ENCODE measurements at regions not wholly inside any gene's neighbourhood (a gene's known extent, or its start where the extent isn't known, plus 50 kb on each side); places are given as distances from the start of the nearest gene placed in this dataset.

DNA sequence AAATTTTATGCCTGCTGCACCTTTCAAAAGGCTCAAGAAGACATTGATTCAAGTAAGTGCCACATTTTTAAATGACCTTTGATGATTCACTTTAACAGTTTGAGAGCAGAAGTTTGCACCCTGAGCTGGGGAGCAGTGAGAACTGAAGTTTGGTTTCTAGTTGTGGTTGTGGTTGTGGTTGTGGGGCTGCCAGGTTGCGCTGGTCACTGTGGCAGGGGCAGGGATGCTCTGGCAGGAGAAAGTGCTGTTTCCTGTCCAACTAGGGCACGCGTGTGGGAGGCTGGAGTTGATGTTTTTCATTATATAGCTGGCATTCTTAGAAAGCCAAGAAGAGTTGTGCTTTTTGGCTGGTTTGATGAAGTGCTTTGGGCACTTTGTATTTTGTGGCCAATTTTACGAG is 339.7 kb upstream of the NR2F2 start:
- no peak for TF ChIP-seq BACH2 (CRISPR knock-in tag; IDR thresholded peaks at IDR 0.05; ENCODE audit: borderline replicate concordance)
- TF ChIP-seq ZFP30 (CRISPR knock-in tag; IDR thresholded peaks at IDR 0.05) = no peak
- TF ChIP-seq RARB (CRISPR knock-in tag; IDR thresholded peaks at IDR 0.05) = no peak
- TF ChIP-seq TCF4 (CRISPR knock-in tag; IDR thresholded peaks at IDR 0.05; ENCODE audit: borderline replicate concordance) = no peak
- TF ChIP-seq SNAI2 (CRISPR knock-in tag; IDR thresholded peaks at IDR 0.05) = no peak
- TF ChIP-seq ZFP3 (CRISPR knock-in tag; IDR thresholded peaks at IDR 0.05) = no peak
- TF ChIP-seq CSDC2 (CRISPR knock-in tag; IDR thresholded peaks at IDR 0.05) = no peak
- TF ChIP-seq, protein P1, sequence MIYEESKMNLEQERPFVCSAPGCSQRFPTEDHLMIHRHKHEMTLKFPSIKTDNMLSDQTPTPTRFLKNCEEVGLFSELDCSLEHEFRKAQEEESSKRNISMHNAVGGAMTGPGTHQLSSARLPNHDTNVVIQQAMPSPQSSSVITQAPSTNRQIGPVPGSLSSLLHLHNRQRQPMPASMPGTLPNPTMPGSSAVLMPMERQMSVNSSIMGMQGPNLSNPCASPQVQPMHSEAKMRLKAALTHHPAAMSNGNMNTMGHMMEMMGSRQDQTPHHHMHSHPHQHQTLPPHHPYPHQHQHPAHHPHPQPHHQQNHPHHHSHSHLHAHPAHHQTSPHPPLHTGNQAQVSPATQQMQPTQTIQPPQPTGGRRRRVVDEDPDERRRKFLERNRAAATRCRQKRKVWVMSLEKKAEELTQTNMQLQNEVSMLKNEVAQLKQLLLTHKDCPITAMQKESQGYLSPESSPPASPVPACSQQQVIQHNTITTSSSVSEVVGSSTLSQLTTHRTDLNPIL (CRISPR knock-in tag; IDR thresholded peaks at IDR 0.05; ENCODE audit: low read depth) = no peak
- TF ChIP-seq OSR1 (CRISPR knock-in tag; IDR thresholded peaks at IDR 0.05) = no peak
- TF ChIP-seq, protein P2, sequence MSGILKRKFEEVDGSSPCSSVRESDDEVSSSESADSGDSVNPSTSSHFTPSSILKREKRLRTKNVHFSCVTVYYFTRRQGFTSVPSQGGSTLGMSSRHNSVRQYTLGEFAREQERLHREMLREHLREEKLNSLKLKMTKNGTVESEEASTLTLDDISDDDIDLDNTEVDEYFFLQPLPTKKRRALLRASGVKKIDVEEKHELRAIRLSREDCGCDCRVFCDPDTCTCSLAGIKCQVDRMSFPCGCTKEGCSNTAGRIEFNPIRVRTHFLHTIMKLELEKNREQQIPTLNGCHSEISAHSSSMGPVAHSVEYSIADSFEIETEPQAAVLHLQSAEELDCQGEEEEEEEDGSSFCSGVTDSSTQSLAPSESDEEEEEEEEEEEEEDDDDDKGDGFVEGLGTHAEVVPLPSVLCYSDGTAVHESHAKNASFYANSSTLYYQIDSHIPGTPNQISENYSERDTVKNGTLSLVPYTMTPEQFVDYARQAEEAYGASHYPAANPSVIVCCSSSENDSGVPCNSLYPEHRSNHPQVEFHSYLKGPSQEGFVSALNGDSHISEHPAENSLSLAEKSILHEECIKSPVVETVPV (CRISPR knock-in tag; IDR thresholded peaks at IDR 0.05) = no peak
- TF ChIP-seq ZNF565 (CRISPR knock-in tag; conservative IDR thresholded peaks at IDR 0.05; ENCODE audit: low read depth) = no peak
- no peak for TF ChIP-seq ZC3H10 (CRISPR knock-in tag; IDR thresholded peaks at IDR 0.05)
- TF ChIP-seq TSHZ2 (CRISPR knock-in tag; IDR thresholded peaks at IDR 0.05) = no peak
- no peak for TF ChIP-seq PATZ1 (CRISPR knock-in tag; IDR thresholded peaks at IDR 0.05; ENCODE audit: borderline replicate concordance)
- ATAC-seq = no peak

DNA sequence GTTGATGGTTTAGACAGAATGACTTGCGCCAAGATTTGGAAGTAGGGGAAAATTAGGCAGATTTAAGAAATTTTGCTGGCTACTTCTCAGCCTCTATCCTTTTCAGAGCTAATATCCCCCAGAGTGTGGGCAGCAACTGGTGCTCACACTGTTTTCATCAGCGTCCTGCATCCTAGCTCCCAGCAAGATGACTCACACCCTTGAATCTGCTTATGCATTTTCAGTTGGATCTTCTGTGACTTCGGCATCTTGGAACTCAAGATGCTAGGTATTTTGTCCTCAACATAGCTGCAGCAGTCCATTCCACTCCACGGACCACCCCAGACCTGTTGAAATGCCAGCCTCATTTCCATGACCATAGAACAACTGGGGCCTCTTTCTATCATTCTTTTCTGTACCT is 336.1 kb upstream of the NR2F2 start:
- no peak for ATAC-seq

DNA sequence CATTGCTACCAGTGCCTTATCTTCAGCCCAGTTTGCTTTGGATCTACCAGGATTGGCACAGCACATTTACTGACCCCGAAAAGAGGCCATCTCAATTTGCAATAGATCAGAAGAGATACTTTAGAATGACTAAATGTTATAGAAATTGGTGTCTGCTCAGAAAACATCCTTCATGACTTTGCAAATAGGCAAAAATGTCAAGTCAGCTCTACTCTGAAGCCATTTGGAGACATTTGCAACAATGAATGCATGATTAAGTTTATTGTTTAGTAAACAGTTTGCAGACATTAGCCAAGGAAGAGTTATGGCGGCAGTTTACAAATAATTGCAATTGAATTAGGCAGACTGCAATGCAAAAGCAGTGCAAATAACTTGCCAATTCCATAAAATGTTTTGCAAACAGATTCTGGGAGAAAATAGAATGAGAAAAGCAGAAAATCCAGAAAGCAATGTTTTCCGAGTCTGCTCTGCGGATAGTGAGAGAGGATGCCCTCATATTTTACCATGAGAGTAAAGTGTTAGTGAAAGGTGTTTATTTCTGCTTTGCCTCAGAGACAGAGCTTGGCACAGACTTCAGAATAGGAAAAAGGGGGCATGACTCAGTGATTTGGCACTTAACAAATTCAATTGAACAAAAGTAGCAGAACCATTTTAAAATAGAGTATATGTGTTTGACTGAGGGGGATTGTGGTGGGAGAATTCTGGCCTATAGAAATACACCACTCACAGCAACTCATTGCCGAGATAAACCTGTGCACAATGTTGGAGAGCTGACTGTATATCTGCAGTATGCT is 334.9 kb upstream of the NR2F2 start:
- no peak for ATAC-seq
- TF ChIP-seq CSDC2 (CRISPR knock-in tag; IDR thresholded peaks at IDR 0.05) (no peak), ZFP3 (CRISPR knock-in tag; IDR thresholded peaks at IDR 0.05) (no peak), PPARA (CRISPR knock-in tag; IDR thresholded peaks at IDR 0.05; ENCODE audit: borderline replicate concordance) (no peak), ZFP30 (CRISPR knock-in tag; IDR thresholded peaks at IDR 0.05) (no peak), SNAI2 (CRISPR knock-in tag; IDR thresholded peaks at IDR 0.05) (no peak), ZC3H10 (CRISPR knock-in tag; IDR thresholded peaks at IDR 0.05) (no peak), ARNTL (CRISPR knock-in tag; IDR thresholded peaks at IDR 0.05; ENCODE audit: borderline replicate concordance, low read depth) (no peak), TOX (CRISPR knock-in tag; IDR thresholded peaks at IDR 0.05; ENCODE audit: borderline replicate concordance) (no peak), ISL1 (CRISPR knock-in tag; IDR thresholded peaks at IDR 0.05) (no peak), ZNF565 (CRISPR knock-in tag; conservative IDR thresholded peaks at IDR 0.05; ENCODE audit: low read depth) (no peak), ESRRG (CRISPR knock-in tag; IDR thresholded peaks at IDR 0.05) (no peak), TSHZ2 (CRISPR knock-in tag; IDR thresholded peaks at IDR 0.05) (no peak), BACH2 (CRISPR knock-in tag; IDR thresholded peaks at IDR 0.05; ENCODE audit: borderline replicate concordance) (no peak), TCF4 (CRISPR knock-in tag; IDR thresholded peaks at IDR 0.05; ENCODE audit: borderline replicate concordance) (no peak), RARB (CRISPR knock-in tag; IDR thresholded peaks at IDR 0.05) (no peak)
- TF ChIP-seq, protein P1 (CRISPR knock-in tag; IDR thresholded peaks at IDR 0.05; ENCODE audit: low read depth) = no peak

More for the DNA sequence above, 336.1 kb upstream of the NR2F2 start:
- TF ChIP-seq BACH2 (CRISPR knock-in tag; IDR thresholded peaks at IDR 0.05; ENCODE audit: borderline replicate concordance) = no peak
- no peak for TF ChIP-seq ZFP30 (CRISPR knock-in tag; IDR thresholded peaks at IDR 0.05)
- TF ChIP-seq ESRRG (CRISPR knock-in tag; IDR thresholded peaks at IDR 0.05) = no peak
- TF ChIP-seq, protein P1 (CRISPR knock-in tag; IDR thresholded peaks at IDR 0.05; ENCODE audit: low read depth) = no peak
- no peak for TF ChIP-seq RARB (CRISPR knock-in tag; IDR thresholded peaks at IDR 0.05)
- TF ChIP-seq ZNF565 (CRISPR knock-in tag; conservative IDR thresholded peaks at IDR 0.05; ENCODE audit: low read depth) = no peak
- no peak for TF ChIP-seq ZC3H10 (CRISPR knock-in tag; IDR thresholded peaks at IDR 0.05)
- TF ChIP-seq OSR1 (CRISPR knock-in tag; IDR thresholded peaks at IDR 0.05) = no peak

Measured in SK-N-SH treated with all-trans-retinoic acid at 6 μM for 48 hours (cell line).